GM12892 (cell line): ENCODE measurements at regions not wholly inside any gene's neighbourhood (a gene's known extent, or its start where the extent isn't known, plus 50 kb on each side); places are given as distances from the start of the nearest gene placed in this dataset.

Experiments
- POLR2A ChIP-seq: IDR thresholded peaks from 2 replicates; pipeline ENCODE4 v1.6.1; 2011; ENCODE audit warnings: low read depth, low read length, control low read depth
- POLR2AphosphoS5 ChIP-seq: IDR thresholded peaks from 2 replicates; pipeline ENCODE4 v1.6.1; 2011; ENCODE audit warnings: low read depth, low read length, control low read depth
- TAF1 ChIP-seq: IDR thresholded peaks from 2 replicates; pipeline ENCODE4 v1.6.1; 2011; ENCODE audit warnings: low read depth, mild to moderate bottlenecking, control low read depth, low read length, borderline replicate concordance

DNA sequence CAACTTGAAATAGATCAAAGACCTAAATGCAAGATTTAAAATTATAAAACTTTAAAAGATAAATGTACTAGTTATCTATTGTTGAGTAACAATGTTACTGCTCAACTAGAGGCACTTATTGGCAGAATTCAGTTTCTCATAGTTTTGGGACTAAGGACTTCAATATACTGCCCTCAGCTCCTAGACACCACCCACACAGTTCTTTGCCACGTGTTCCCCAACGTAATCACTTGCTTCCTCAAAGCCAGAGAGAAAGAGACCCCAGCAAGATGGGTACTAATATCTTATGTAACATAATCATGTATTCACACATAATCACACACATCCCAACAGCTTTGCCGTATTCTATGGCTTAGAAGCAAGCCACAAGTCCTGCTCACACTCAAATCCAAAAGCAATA lies 50.3 kb upstream of the SLC22A16 start:
- TF ChIP-seq POLR2A: no peak
- TF ChIP-seq POLR2AphosphoS5: no peak
- no peak for TF ChIP-seq TAF1
